Smooth muscle cell (in vitro differentiated cells): ENCODE measurements at regions not wholly inside any gene's neighbourhood (a gene's known extent, or its start where the extent isn't known, plus 50 kb on each side); places are given as distances from the start of the nearest gene placed in this dataset.

Experiments
- DNase-seq: peaks from one replicate; lab custom pipeline; 2025; ENCODE audit not compliant: unreplicated experiment; lab: John Stamatoyannopoulos, UW
- H2AFZ ChIP-seq: fragments of 200-600 bp; sonication (generic); 2 replicates; pipeline ENCODE4 v1.6.0; 2016; ENCODE audit warnings: antibody characterized with exemption, low read depth, mild to moderate bottlenecking
- H3F3A ChIP-seq: fragments of 200-600 bp; sonication (generic); 2 replicates; pipeline ENCODE4 v1.6.0; 2017; ENCODE audit warnings: antibody characterized with exemption, low read depth
- H3K27ac ChIP-seq: fragments of 200-600 bp; sonication (generic); 2 replicates; pipeline ENCODE4 v1.5.1; 2016; ENCODE audit warnings: low read depth, mild to moderate bottlenecking
- H3K27me3 ChIP-seq: fragments of 200-600 bp; sonication (generic); 2 replicates; pipeline ENCODE4 v1.6.1; 2016; ENCODE audit warnings: low read depth, mild to moderate bottlenecking
- H3K36me3 ChIP-seq: fragments of 200-600 bp; sonication (generic); 2 replicates; pipeline ENCODE4 v1.5.1; 2016; ENCODE audit warnings: low read depth
- H3K4me1 ChIP-seq: fragments of 200-600 bp; sonication (generic); 2 replicates; pipeline ENCODE4 v1.5.1; 2016; ENCODE audit warnings: low read depth
- H3K4me2 ChIP-seq: fragments of 200-600 bp; sonication (generic); 2 replicates; pipeline ENCODE4 v1.6.0; 2016; ENCODE audit warnings: mild to moderate bottlenecking
- H3K4me3 ChIP-seq: fragments of 200-600 bp; sonication (generic); 2 replicates; pipeline ENCODE4 v1.5.1; 2016; ENCODE audit warnings: mild to moderate bottlenecking
- H3K79me2 ChIP-seq: fragments of 200-600 bp; sonication (generic); 2 replicates; pipeline ENCODE4 v1.6.0; 2016; ENCODE audit warnings: low read depth, mild to moderate bottlenecking
- H3K9ac ChIP-seq: fragments of 200-600 bp; sonication (generic); 2 replicates; pipeline ENCODE4 v1.6.0; 2016; ENCODE audit warnings: low read depth
- H3K9me3 ChIP-seq: fragments of 200-600 bp; sonication (generic); replicated peaks from 2 replicates; pipeline ENCODE4 v1.5.1; 2016; ENCODE audit warnings: low read depth
- H4K20me1 ChIP-seq: fragments of 200-600 bp; sonication (generic); 2 replicates; pipeline ENCODE4 v1.6.0; 2016; ENCODE audit warnings: low read depth
- CTCF ChIP-seq: fragments of 200-600 bp; sonication (generic); IDR thresholded peaks from 2 replicates; pipeline ENCODE4 v1.5.1; 2017; ENCODE audit warnings: borderline replicate concordance, mild to moderate bottlenecking, antibody characterized with exemption; ENCODE audit not compliant: insufficient read depth, poor library complexity, severe bottlenecking
- WGBS: methylation state at CpG from one replicate; pipeline ENCODE4 v1.1.7; 2016; ENCODE audit warnings: low lambda C conversion rate; 5-methylcytosine and 5-hydroxymethylcytosine counted together

- Histone ChIP-seq H3K9me3 (no peaks in the 10 kb centered on the region), H3K4me1 (no peaks in the 10 kb centered on the region), H3K9ac (no peak overlapping the region), H3K36me3 (no peaks in the 10 kb centered on the region), H3K79me2 (no peaks in the 10 kb centered on the region), H3F3A (no peaks in the 10 kb centered on the region), H3K4me3 (no peak overlapping the region), H2AFZ (no peak overlapping the region), H3K4me2 (no peak overlapping the region), H4K20me1 (no peaks in the 10 kb centered on the region), H3K27ac (no peak overlapping the region), H3K27me3 (no peaks in the 10 kb centered on the region)
- 89% methylated on average over 14 of the region's 14 CpGs for WGBS
- no peak for DNase-seq
- TF ChIP-seq CTCF = no peak
Measured at GRCh38 chr13:111957913-111958450, 109.0 kb upstream of the SOX1 start.

GRCh38 chr13:111958612-111959395, 108.1 kb upstream of the SOX1 start:
- H3K27ac ChIP-seq = no peak overlapping the region
- H4K20me1 ChIP-seq = no peaks in the 10 kb centered on the region
- no peak overlapping the region for H3K4me3 ChIP-seq
- no peak overlapping the region for H3K9ac ChIP-seq
- H3K4me2 ChIP-seq = no peak overlapping the region
- no peak overlapping the region for H2AFZ ChIP-seq
- no peaks in the 10 kb centered on the region for H3K79me2 ChIP-seq
- no peak for DNase-seq
- H3K9me3 ChIP-seq = no peaks in the 10 kb centered on the region
- 89% methylated on average over 11 of the region's 11 CpGs for WGBS
- no peaks in the 10 kb centered on the region for H3K36me3 ChIP-seq
- H3K4me1 ChIP-seq = no peaks in the 10 kb centered on the region
- no peaks in the 10 kb centered on the region for H3K27me3 ChIP-seq
- H3F3A ChIP-seq = no peaks in the 10 kb centered on the region
- no peak for TF ChIP-seq CTCF

GRCh38 chr13:111960152-111960772, 106.7 kb upstream of the SOX1 start:
- Histone ChIP-seq H3K4me2 (no peak overlapping the region), H3K27ac (no peak overlapping the region), H3F3A (no peaks in the 10 kb centered on the region), H3K4me1 (no peaks in the 10 kb centered on the region), H2AFZ (no peak overlapping the region), H3K4me3 (no peak overlapping the region), H3K27me3 (no peaks in the 10 kb centered on the region), H3K9ac (no peak overlapping the region), H4K20me1 (no peaks in the 10 kb centered on the region), H3K79me2 (no peaks in the 10 kb centered on the region), H3K36me3 (no peaks in the 10 kb centered on the region), H3K9me3 (no peaks in the 10 kb centered on the region)
- TF ChIP-seq CTCF = no peak
- no peak for DNase-seq
